CD4-positive, alpha-beta T cell (primary cell): ENCODE measurements at regions not wholly inside any gene's neighbourhood (a gene's known extent, or its start where the extent isn't known, plus 50 kb on each side); places are given as distances from the start of the nearest gene placed in this dataset.

Experiments used
- ATAC-seq: fragments of 200-7000 bp; cut with Tn5 transposase; one replicate; pipeline ENCODE4 v1.10.0; 2022; ENCODE audit warnings: mild to moderate bottlenecking; ENCODE audit not compliant: poor library complexity
- CTCF ChIA-PET: fragments of 350-600 bp; sonication (Branson Sonifier 250); formaldehyde crosslinking; loops from one replicate; lab custom pipeline; 2021; ENCODE audit warnings: antibody characterized with exemption, inconsistent platforms; lab: Charles Lee
- POLR2A ChIA-PET: fragments of 350-600 bp; sonication (Branson Sonifier 250); formaldehyde crosslinking; loops from one replicate; lab custom pipeline; 2021; ENCODE audit warnings: antibody characterized with exemption, inconsistent platforms; lab: Charles Lee
- DNase-seq, 14 experiments: peaks; one replicate each; pipeline ENCODE4 v3.0.0-alpha.2; 2013 to 2020; ENCODE audit warnings: mixed read lengths in 2 of 14
- H3K27ac ChIP-seq, 2 donors: one replicate each; pipeline versions ENCODE4 v1.5.1 to v1.7.0; 2013; ENCODE audit warnings: low read length in 2 of 2, low read depth in 1 of 2, mild to moderate bottlenecking in 1 of 2
- H3K27me3 ChIP-seq, 2 experiments: 1 replicate in 1 of 2; 2 replicates in 1 of 2; pipeline versions ENCODE4 v1.6.1 to v1.7.0; 2013; ENCODE audit warnings: low read length in 2 of 2, control low read depth in 1 of 2, mild to moderate bottlenecking in 1 of 2, moderate library complexity in 1 of 2; ENCODE audit not compliant: insufficient read depth in 2 of 2, control insufficient read depth in 1 of 2
- H3K36me3 ChIP-seq: one replicate; pipeline ENCODE4 v1.6.1; 2013; ENCODE audit warnings: low read length, control low read depth; ENCODE audit not compliant: insufficient read depth
- H3K4me1 ChIP-seq: one replicate; pipeline ENCODE4 v1.6.1; 2013; ENCODE audit warnings: low read length, control low read depth; ENCODE audit not compliant: insufficient read depth
- H3K4me3 ChIP-seq: one replicate; pipeline ENCODE4 v1.5.1; 2013; ENCODE audit warnings: mild to moderate bottlenecking, low read length, moderate library complexity
- H3K9me3 ChIP-seq, 2 experiments: 1 replicate in 1 of 2; 2 replicates in 1 of 2; pipeline versions ENCODE4 v1.6.1 to v1.7.0; 2013; ENCODE audit warnings: low read length in 2 of 2, mild to moderate bottlenecking in 2 of 2, control low read depth in 1 of 2, moderate library complexity in 1 of 2; ENCODE audit not compliant: control insufficient read depth in 1 of 2, insufficient read depth in 1 of 2
- H3K27ac Mint-ChIP-seq: one replicate; pipeline ENCODE4 v1.8.0; 2020; ENCODE audit warnings: mixed read lengths
- H3K27me3 Mint-ChIP-seq: one replicate; pipeline ENCODE4 v1.8.0; 2021; ENCODE audit warnings: mixed read lengths
- H3K36me3 Mint-ChIP-seq: one replicate; pipeline ENCODE4 v1.8.0; 2021; ENCODE audit warnings: low read depth, mixed read lengths
- H3K4me1 Mint-ChIP-seq: one replicate; pipeline ENCODE4 v1.8.0; 2021; ENCODE audit warnings: low read depth, mixed read lengths
- H3K4me3 Mint-ChIP-seq: one replicate; pipeline ENCODE4 v1.8.0; 2020; ENCODE audit warnings: mild to moderate bottlenecking, mixed read lengths
- H3K9me3 Mint-ChIP-seq: one replicate; pipeline ENCODE4 v1.8.0; 2020; ENCODE audit warnings: mixed read lengths
- CTCF ChIP-seq: fragments of 200-600 bp; IDR thresholded peaks from one replicate; pipeline ENCODE4 v1.8.0; 2022; ENCODE audit warnings: antibody characterized with exemption, mild to moderate bottlenecking
- intact Hi-C, 2 experiments: fragments of 100-400 bp; cut with DNase I in 1 of 2; cut with micrococcal nuclease in 1 of 2; formaldehyde crosslinking; loops; one replicate each; pipeline versions ENCODE4 v1.15.1 to v1.9.0; 2023 to 2025; cut with DNase I, micrococcal nuclease

GRCh38 chr11:128367573-128367972, 219.8 kb downstream of the ETS1 start:
- no peaks in the 10 kb centered on the region for H3K27me3 ChIP-seq
- Mint-ChIP-seq H3K9me3 (peaks cover 3% of the 10 kb centered on the region), H3K4me1 (peaks cover 28% of the 10 kb centered on the region), H3K4me3 (peak overlapping the region; percentile 59), H3K27me3 (no peaks in the 10 kb centered on the region), H3K27ac (peak overlapping the region; percentile 60), H3K36me3 (no peaks in the 10 kb centered on the region)
- DNase-seq = peak in 5 of 14 experiments; percentile 18 to 82 (median 70)
- peak; percentile 46 for ATAC-seq
- H3K4me3 ChIP-seq = peak overlapping the region; percentile 15
- intact Hi-C loops = loop anchor here in 1 of 2 experiments (10.0 kb wide), 1 partner anchor 183 kb away; no protein-coding TSS in a partner anchor
- no peaks in the 10 kb centered on the region for H3K4me1 ChIP-seq
- H3K36me3 ChIP-seq = no peaks in the 10 kb centered on the region
- H3K9me3 ChIP-seq = no peaks in the 10 kb centered on the region
- no peak overlapping the region for H3K27ac ChIP-seq
- ChIA-PET CTCF (interaction anchor here (0.9 to 2.3 kb wide), 7 partner anchors 8 to 77 kb away, joined by 3 to 6 read pairs (median 3); no protein-coding TSS in a partner anchor), POLR2A (interaction anchor here (0.6 to 2.7 kb wide), 4 partner anchors 8 to 109 kb away, joined by 3 to 6 read pairs (median 3); no protein-coding TSS in a partner anchor)
- TF ChIP-seq CTCF = no peak

- peaks cover 43% of the 10 kb centered on the region for H3K4me1 Mint-ChIP-seq
- no peaks in the 10 kb centered on the region for H3K27me3 Mint-ChIP-seq
- intact Hi-C loops = loop anchor here in 1 of 2 experiments (10.0 kb wide), 1 partner anchor 180 kb away; no protein-coding TSS in a partner anchor
- POLR2A ChIA-PET = interaction anchor here (1.0 to 2.7 kb wide), 3 partner anchors 11 to 261 kb away, joined by 3 to 6 read pairs (median 4); no protein-coding TSS in a partner anchor
- H3K4me3 Mint-ChIP-seq = no peak overlapping the region
- H3K4me1 ChIP-seq = peaks cover 7% of the 10 kb centered on the region
- no peak overlapping the region for H3K27ac Mint-ChIP-seq
- H3K27me3 ChIP-seq = no peaks in the 10 kb centered on the region
- TF ChIP-seq CTCF = no peak
- no peaks in the 10 kb centered on the region for H3K36me3 ChIP-seq
- DNase-seq (peak in 2 of 14 experiments; percentile 63 to 66), ATAC-seq (peak; percentile 43)
- CTCF ChIA-PET = interaction anchor here (1.0 kb wide), 1 partner anchor 9 kb away, joined by 3 read pairs; no protein-coding TSS in a partner anchor
- no peaks in the 10 kb centered on the region for H3K9me3 ChIP-seq
- no peak overlapping the region for H3K27ac ChIP-seq
- no peak overlapping the region for H3K4me3 ChIP-seq
- peaks cover 3% of the 10 kb centered on the region for H3K9me3 Mint-ChIP-seq
- H3K36me3 Mint-ChIP-seq = no peaks in the 10 kb centered on the region
Measured at GRCh38 chr11:128365044-128365443, 222.3 kb downstream of the ETS1 start.

GRCh38 chr11:128361451-128362020, 225.8 kb downstream of the ETS1 start:
- ATAC-seq = peak; percentile 88
- POLR2A ChIA-PET = interaction anchor here (0.9 to 2.3 kb wide), 4 partner anchors 12 to 62 kb away, joined by 3 to 11 read pairs (median 3); no protein-coding TSS in a partner anchor
- no peak overlapping the region for H3K4me3 Mint-ChIP-seq
- CTCF ChIA-PET = interaction anchor here (0.9 to 1.9 kb wide), 3 partner anchors 38 to 71 kb away, joined by 3 to 5 read pairs (median 3); no protein-coding TSS in a partner anchor
- H3K27me3 ChIP-seq = no peaks in the 10 kb centered on the region
- TF ChIP-seq CTCF = no peak
- H3K27me3 Mint-ChIP-seq = no peaks in the 10 kb centered on the region
- peak overlapping the region; percentile 45 for H3K27ac Mint-ChIP-seq
- no peaks in the 10 kb centered on the region for H3K36me3 Mint-ChIP-seq
- H3K4me1 ChIP-seq = peaks cover 7% of the 10 kb centered on the region
- no peaks in the 10 kb centered on the region for H3K9me3 ChIP-seq
- H3K4me1 Mint-ChIP-seq = peaks cover 54% of the 10 kb centered on the region
- no peak overlapping the region for H3K27ac ChIP-seq
- no peak overlapping the region for H3K4me3 ChIP-seq
- DNase-seq = peak in 4 of 14 experiments; percentile 47 to 59 (median 50)
- intact Hi-C loops = loop anchor here in 1 of 2 experiments (2.0 to 10.0 kb wide), 2 partner anchors 27 to 177 kb away; no protein-coding TSS in a partner anchor
- no peaks in the 10 kb centered on the region for H3K36me3 ChIP-seq
- H3K9me3 Mint-ChIP-seq = peaks cover 3% of the 10 kb centered on the region
